K562 (cell line): ENCODE measurements at regions not wholly inside any gene's neighbourhood (a gene's known extent, or its start where the extent isn't known, plus 50 kb on each side); places are given as distances from the start of the nearest gene placed in this dataset.

ENCODE experiments used
- ATAC-seq: fragments of 200-7000 bp; cut with Tn5 transposase; 3 replicates; pipeline ENCODE4 v1.9.1; 2020; ENCODE audit warnings: moderate library complexity
- BruUV-seq: library from RNA; stranded (reverse); fragments of 400-500 nt; replicated peaks from 2 replicates; lab custom pipeline; 2021; lab: Mats Ljungman, UMichigan
- CTCF ChIA-PET: fragments of 300-600 bp; formaldehyde crosslinking; extraction: SDS; loops from one replicate; lab custom pipeline; 2021; ENCODE audit warnings: low intra/inter-chr PET ratio; lab: Yijun Ruan, JAX
- POLR2A ChIA-PET: fragments of 300-600, 350-650 bp; sonication (Branson Sonifier 250); formaldehyde crosslinking; extraction: SDS; loops from one replicate; lab custom pipeline; 2021; ENCODE audit warnings: antibody characterized with exemption, inconsistent platforms; lab: Yijun Ruan, JAX
- DNase-seq, 4 experiments: peaks; one replicate each; pipeline versions ENCODE4 v3.0.0 to v3.0.0-alpha.2; 2011 to 2018; ENCODE audit warnings: low spot score in 3 of 4, mixed read lengths in 3 of 4; ENCODE audit errors: extremely low read depth in 1 of 4
- FAIRE-seq: peaks from 2 replicates; lab custom pipeline; 2011; peaks lifted over from hg19 to GRCh38; lab: Jason Lieb, UNC
- H2AFZ ChIP-seq: 2 replicates; pipeline ENCODE4 v1.6.0; 2011; ENCODE audit warnings: low read depth, low read length, control low read depth, inconsistent platforms
- H3K27ac ChIP-seq: fragments of 200-600 bp; 3 replicates; pipeline ENCODE4 v1.8.0; 2011; ENCODE audit warnings: low read depth, mild to moderate bottlenecking, control low read depth, inconsistent platforms, low read length, moderate library complexity, mixed read lengths; ENCODE audit errors: extremely low read depth
- H3K27me3 ChIP-seq, 2 experiments: fragments of 300-600 bp in 1 of 2; 2 replicates in 1 of 2; 3 replicates in 1 of 2; pipeline versions ENCODE4 v1.6.0 to v1.8.0; 2011; ENCODE audit warnings: inconsistent platforms in 2 of 2, low read length in 2 of 2, mild to moderate bottlenecking in 1 of 2, mixed read lengths in 1 of 2, moderate library complexity in 1 of 2; ENCODE audit not compliant: control insufficient read depth in 2 of 2, insufficient read depth in 2 of 2
- H3K36me3 ChIP-seq: fragments of 300-600 bp; 3 replicates; pipeline ENCODE4 v1.8.0; 2011; ENCODE audit warnings: mild to moderate bottlenecking, low read length, inconsistent platforms; ENCODE audit not compliant: control insufficient read depth, insufficient read depth
- H3K4me1 ChIP-seq, 2 experiments: fragments of 200-600 bp in 1 of 2; replicated peaks in 1 of 2; 2 replicates in 1 of 2; 3 replicates in 1 of 2; pipeline versions ENCODE4 v1.5.1 to v1.8.0; 2011; ENCODE audit warnings: inconsistent platforms in 2 of 2, low read length in 2 of 2, mild to moderate bottlenecking in 1 of 2, mixed read lengths in 1 of 2, moderate library complexity in 1 of 2; ENCODE audit not compliant: control insufficient read depth in 2 of 2, insufficient read depth in 2 of 2
- H3K4me2 ChIP-seq: 2 replicates; pipeline ENCODE4 v1.6.1; 2011; ENCODE audit warnings: low read length, control low read depth, inconsistent platforms, mixed read lengths; ENCODE audit not compliant: insufficient read depth
- H3K4me3 ChIP-seq: fragments of 200-600 bp; sonication (generic), shearing (Covaris generic); 2 replicates; pipeline ENCODE4 v1.5.1; 2016; ENCODE audit warnings: control low read depth, inconsistent platforms
- H3K79me2 ChIP-seq: fragments of 200-600 bp; 3 replicates; pipeline ENCODE4 v1.8.0; 2011; ENCODE audit warnings: low read length, inconsistent platforms; ENCODE audit not compliant: control insufficient read depth, insufficient read depth
- H3K9ac ChIP-seq, 2 experiments: 2 replicates each; pipeline versions ENCODE4 v1.6.0 to v1.6.1; 2011; ENCODE audit warnings: low read depth in 2 of 2, low read length in 2 of 2, control low read depth in 1 of 2, inconsistent platforms in 1 of 2, mild to moderate bottlenecking in 1 of 2, mixed read lengths in 1 of 2; ENCODE audit not compliant: insufficient read depth in 1 of 2
- H3K9me1 ChIP-seq: one replicate; pipeline ENCODE4 v1.6.0; 2011; ENCODE audit warnings: inconsistent platforms, mild to moderate bottlenecking, low read length, moderate library complexity; ENCODE audit not compliant: control insufficient read depth, insufficient read depth
- H3K9me3 ChIP-seq: replicated peaks from 2 replicates; pipeline ENCODE4 v1.5.1; 2011; ENCODE audit warnings: low read depth, low read length, inconsistent platforms; ENCODE audit not compliant: control insufficient read depth, insufficient read depth
- H4K20me1 ChIP-seq: replicated peaks from 2 replicates; pipeline ENCODE4 v1.6.1; 2011; ENCODE audit warnings: low read length, inconsistent platforms, mixed read lengths; ENCODE audit not compliant: control insufficient read depth, insufficient read depth
- ARHGAP35 ChIP-seq: fragments of 450-650 bp; IDR thresholded peaks from 2 replicates; pipeline ENCODE4 v1.6.1; 2018; ENCODE audit not compliant: partially characterized antibody
- CAMTA2 ChIP-seq: fragments of 250-450 bp; sonication (Bioruptor Pico); conservative IDR thresholded peaks from 2 replicates; pipeline ENCODE4 v1.5.1; 2022
- KAT8 ChIP-seq: fragments of 450-650 bp; IDR thresholded peaks from 2 replicates; pipeline ENCODE4 v1.6.1; 2016; ENCODE audit warnings: low read depth, mild to moderate bottlenecking
- TBL1XR1 ChIP-seq, 2 experiments: IDR thresholded peaks; 2 replicates each; pipeline ENCODE4 v1.6.1; 2012; ENCODE audit warnings: improper control_type of control experiment in 2 of 2, low read length in 2 of 2, mild to moderate bottlenecking in 1 of 2
- in situ Hi-C: fragments of 300-500 bp; cut with MboI; formaldehyde crosslinking; loops from 4 replicates; pipeline ENCODE4 v1.15.0; 2018; ENCODE audit warnings: inconsistent platforms, mixed read lengths
- intact Hi-C: fragments of 100-400 bp; cut with micrococcal nuclease; formaldehyde crosslinking; loops from 2 replicates; pipeline ENCODE4 v1.14.2; 2022
- TF ChIP-seq, protein P1 (sequence below): fragments of 450-650 bp; IDR thresholded peaks from 2 replicates; pipeline ENCODE4 v1.6.1; 2016; ENCODE audit warnings: antibody characterized with exemption
- TF ChIP-seq, protein P2 (sequence below): fragments of 150-350 bp; conservative IDR thresholded peaks from 2 replicates; pipeline ENCODE4 v1.6.1; 2014; ENCODE audit warnings: low read length
- TF ChIP-seq, protein P3 (sequence below): fragments of 250-450 bp; sonication (Bioruptor Pico); IDR thresholded peaks from 2 replicates; pipeline ENCODE4 v1.8.0; 2021; ENCODE audit warnings: borderline replicate concordance, mild to moderate bottlenecking, moderate library complexity; ENCODE audit not compliant: poor library complexity, severe bottlenecking
- TF ChIP-seq, protein P4 (sequence below): fragments of 450-650 bp; IDR thresholded peaks from 2 replicates; pipeline ENCODE4 v1.7.0; 2016; ENCODE audit warnings: borderline replicate concordance
- TF ChIP-seq, protein P5 (sequence below): fragments of 250-450 bp; sonication (Bioruptor Pico); IDR thresholded peaks from 2 replicates; pipeline ENCODE4 v1.4.0; 2020; ENCODE audit warnings: mild to moderate bottlenecking
- TF ChIP-seq, protein P6 (sequence below): sonication (generic); formaldehyde crosslinking; IDR thresholded peaks from 2 replicates; pipeline ENCODE4 v1.8.1; 2022; ENCODE audit warnings: missing genetic modification reagents
- TF ChIP-seq, protein P7 (sequence below), 3 experiments: fragments of 200-800 bp in 1 of 3; sonication (Bioruptor generic) in 1 of 3; sonication (generic) in 1 of 3; formaldehyde crosslinking in 1 of 3; IDR thresholded peaks; 2 replicates each; pipeline versions ENCODE4 v1.6.1 to v1.8.0; 2016 to 2022; ENCODE audit warnings: mild to moderate bottlenecking in 2 of 3, missing compliant biosample characterization in 2 of 3, missing genetic modification characterization in 2 of 3, missing genetic modification reagents in 1 of 3

DNA sequence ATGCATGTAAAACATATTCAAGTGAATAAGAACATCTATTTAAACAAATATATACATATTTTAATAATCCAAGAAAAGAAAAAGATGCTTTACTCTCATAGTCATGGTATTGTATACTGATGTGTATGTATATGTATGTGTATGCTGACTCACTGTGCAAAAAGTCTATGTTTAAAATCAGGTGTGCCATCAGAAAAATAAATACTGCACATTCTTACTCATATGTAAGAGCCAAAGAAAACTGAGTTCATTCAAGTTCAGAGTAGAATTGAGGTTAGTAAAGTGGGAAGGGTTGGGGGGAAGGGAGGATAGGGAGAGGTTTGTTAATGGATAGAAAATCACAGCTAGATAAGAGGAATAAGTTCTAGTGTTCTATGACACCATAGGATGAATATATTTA lies 403.9 kb upstream of the SMIM31 start:
- no TSS peak for BruUV-seq
- Histone ChIP-seq H3K4me2 (no peak overlapping the region), H3K4me1 (no peaks in the 10 kb centered on the region), H3K36me3 (no peaks in the 10 kb centered on the region), H3K9ac (no peak overlapping the region), H3K27me3 (no peaks in the 10 kb centered on the region), H3K4me3 (no peak overlapping the region), H2AFZ (no peak overlapping the region), H4K20me1 (no peaks in the 10 kb centered on the region), H3K9me1 (no peaks in the 10 kb centered on the region), H3K9me3 (no peaks in the 10 kb centered on the region; the same call in 1 of the 2 replicates), H3K27ac (no peak overlapping the region), H3K79me2 (no peaks in the 10 kb centered on the region)
- DNase-seq, result no peak
- in situ Hi-C loops (no loop called here), intact Hi-C loops (no loop called here)
- TF ChIP-seq, protein P1, sequence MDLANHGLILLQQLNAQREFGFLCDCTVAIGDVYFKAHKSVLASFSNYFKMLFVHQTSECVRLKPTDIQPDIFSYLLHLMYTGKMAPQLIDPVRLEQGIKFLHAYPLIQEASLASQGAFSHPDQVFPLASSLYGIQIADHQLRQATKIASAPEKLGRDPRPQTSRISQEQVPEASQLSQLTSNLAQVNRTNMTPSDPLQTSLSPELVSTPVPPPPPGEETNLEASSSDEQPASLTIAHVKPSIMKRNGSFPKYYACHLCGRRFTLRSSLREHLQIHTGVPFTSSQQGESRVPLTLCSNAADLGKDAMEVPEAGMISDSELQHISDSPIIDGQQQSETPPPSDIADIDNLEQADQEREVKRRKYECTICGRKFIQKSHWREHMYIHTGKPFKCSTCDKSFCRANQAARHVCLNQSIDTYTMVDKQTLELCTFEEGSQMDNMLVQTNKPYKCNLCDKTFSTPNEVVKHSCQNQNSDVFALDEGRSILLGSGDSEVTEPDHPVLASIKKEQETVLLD, result no peak
- TF ChIP-seq, protein P2, sequence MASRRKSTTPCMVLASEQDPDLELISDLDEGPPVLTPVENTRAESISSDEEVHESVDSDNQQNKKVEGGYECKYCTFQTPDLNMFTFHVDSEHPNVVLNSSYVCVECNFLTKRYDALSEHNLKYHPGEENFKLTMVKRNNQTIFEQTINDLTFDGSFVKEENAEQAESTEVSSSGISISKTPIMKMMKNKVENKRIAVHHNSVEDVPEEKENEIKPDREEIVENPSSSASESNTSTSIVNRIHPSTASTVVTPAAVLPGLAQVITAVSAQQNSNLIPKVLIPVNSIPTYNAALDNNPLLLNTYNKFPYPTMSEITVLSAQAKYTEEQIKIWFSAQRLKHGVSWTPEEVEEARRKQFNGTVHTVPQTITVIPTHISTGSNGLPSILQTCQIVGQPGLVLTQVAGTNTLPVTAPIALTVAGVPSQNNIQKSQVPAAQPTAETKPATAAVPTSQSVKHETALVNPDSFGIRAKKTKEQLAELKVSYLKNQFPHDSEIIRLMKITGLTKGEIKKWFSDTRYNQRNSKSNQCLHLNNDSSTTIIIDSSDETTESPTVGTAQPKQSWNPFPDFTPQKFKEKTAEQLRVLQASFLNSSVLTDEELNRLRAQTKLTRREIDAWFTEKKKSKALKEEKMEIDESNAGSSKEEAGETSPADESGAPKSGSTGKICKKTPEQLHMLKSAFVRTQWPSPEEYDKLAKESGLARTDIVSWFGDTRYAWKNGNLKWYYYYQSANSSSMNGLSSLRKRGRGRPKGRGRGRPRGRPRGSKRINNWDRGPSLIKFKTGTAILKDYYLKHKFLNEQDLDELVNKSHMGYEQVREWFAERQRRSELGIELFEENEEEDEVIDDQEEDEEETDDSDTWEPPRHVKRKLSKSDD, result no peak
- TF ChIP-seq, protein P3, sequence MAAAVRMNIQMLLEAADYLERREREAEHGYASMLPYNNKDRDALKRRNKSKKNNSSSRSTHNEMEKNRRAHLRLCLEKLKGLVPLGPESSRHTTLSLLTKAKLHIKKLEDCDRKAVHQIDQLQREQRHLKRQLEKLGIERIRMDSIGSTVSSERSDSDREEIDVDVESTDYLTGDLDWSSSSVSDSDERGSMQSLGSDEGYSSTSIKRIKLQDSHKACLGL (CRISPR knock-in tag), result no peak
- TF ChIP-seq, protein P4, sequence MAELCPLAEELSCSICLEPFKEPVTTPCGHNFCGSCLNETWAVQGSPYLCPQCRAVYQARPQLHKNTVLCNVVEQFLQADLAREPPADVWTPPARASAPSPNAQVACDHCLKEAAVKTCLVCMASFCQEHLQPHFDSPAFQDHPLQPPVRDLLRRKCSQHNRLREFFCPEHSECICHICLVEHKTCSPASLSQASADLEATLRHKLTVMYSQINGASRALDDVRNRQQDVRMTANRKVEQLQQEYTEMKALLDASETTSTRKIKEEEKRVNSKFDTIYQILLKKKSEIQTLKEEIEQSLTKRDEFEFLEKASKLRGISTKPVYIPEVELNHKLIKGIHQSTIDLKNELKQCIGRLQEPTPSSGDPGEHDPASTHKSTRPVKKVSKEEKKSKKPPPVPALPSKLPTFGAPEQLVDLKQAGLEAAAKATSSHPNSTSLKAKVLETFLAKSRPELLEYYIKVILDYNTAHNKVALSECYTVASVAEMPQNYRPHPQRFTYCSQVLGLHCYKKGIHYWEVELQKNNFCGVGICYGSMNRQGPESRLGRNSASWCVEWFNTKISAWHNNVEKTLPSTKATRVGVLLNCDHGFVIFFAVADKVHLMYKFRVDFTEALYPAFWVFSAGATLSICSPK, result no peak
- TF ChIP-seq, protein P5, sequence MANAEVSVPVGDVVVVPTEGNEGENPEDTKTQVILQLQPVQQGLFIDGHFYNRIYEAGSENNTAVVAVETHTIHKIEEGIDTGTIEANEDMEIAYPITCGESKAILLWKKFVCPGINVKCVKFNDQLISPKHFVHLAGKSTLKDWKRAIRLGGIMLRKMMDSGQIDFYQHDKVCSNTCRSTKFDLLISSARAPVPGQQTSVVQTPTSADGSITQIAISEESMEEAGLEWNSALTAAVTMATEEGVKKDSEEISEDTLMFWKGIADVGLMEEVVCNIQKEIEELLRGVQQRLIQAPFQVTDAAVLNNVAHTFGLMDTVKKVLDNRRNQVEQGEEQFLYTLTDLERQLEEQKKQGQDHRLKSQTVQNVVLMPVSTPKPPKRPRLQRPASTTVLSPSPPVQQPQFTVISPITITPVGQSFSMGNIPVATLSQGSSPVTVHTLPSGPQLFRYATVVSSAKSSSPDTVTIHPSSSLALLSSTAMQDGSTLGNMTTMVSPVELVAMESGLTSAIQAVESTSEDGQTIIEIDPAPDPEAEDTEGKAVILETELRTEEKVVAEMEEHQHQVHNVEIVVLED (CRISPR knock-in tag), result no peak
- no peak for TF ChIP-seq ARHGAP35
- no peak for TF ChIP-seq CAMTA2 (CRISPR knock-in tag)
- TF ChIP-seq KAT8, result no peak
- TF ChIP-seq TBL1XR1 (IDR thresholded peaks at IDR 0.05; ENCODE audit: low read length in 2 of 2), result no peak
- TF ChIP-seq, protein P6, sequence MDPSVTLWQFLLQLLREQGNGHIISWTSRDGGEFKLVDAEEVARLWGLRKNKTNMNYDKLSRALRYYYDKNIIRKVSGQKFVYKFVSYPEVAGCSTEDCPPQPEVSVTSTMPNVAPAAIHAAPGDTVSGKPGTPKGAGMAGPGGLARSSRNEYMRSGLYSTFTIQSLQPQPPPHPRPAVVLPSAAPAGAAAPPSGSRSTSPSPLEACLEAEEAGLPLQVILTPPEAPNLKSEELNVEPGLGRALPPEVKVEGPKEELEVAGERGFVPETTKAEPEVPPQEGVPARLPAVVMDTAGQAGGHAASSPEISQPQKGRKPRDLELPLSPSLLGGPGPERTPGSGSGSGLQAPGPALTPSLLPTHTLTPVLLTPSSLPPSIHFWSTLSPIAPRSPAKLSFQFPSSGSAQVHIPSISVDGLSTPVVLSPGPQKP (CRISPR knock-in tag), result no peak
- TF ChIP-seq, protein P7, sequence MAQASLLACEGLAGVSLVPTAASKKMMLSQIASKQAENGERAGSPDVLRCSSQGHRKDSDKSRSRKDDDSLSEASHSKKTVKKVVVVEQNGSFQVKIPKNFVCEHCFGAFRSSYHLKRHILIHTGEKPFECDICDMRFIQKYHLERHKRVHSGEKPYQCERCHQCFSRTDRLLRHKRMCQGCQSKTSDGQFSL (CRISPR knock-in tag; IDR thresholded peaks at IDR 0.05), result no peak
- TF ChIP-seq, protein P7 (tag; IDR thresholded peaks at IDR 0.05), result no peak
- FAIRE-seq, result no peak
- CTCF ChIA-PET, result no interaction called here
- ATAC-seq, result no peak
- POLR2A ChIA-PET, result interaction anchor here (0.5 kb wide), 1 partner anchor 29 kb away, joined by 3 read pairs; no protein-coding TSS in a partner anchor
